NB4 (cell line): ENCODE measurements at regions not wholly inside any gene's neighbourhood (a gene's known extent, or its start where the extent isn't known, plus 50 kb on each side); places are given as distances from the start of the nearest gene placed in this dataset.

Experiments
- CTCF ChIP-seq: IDR thresholded peaks from one replicate; pipeline ENCODE4 v1.5.1; 2012; ENCODE audit warnings: low read depth, low read length
- POLR2A ChIP-seq: IDR thresholded peaks from 2 replicates; pipeline ENCODE4 v1.6.1; 2011; ENCODE audit warnings: mild to moderate bottlenecking; ENCODE audit not compliant: insufficient read length; ENCODE audit errors: extremely low read depth

- TF ChIP-seq CTCF = no peak
- no peak for TF ChIP-seq POLR2A
Measured at GRCh38 chr20:24779131-24779530, 169.9 kb upstream of the CST7 start.
